ENCODE measurements at regions not wholly inside any gene's neighbourhood (a gene's known extent, or its start where the extent isn't known, plus 50 kb on each side); places are given as distances from the start of the nearest gene placed in this dataset.

DNA sequence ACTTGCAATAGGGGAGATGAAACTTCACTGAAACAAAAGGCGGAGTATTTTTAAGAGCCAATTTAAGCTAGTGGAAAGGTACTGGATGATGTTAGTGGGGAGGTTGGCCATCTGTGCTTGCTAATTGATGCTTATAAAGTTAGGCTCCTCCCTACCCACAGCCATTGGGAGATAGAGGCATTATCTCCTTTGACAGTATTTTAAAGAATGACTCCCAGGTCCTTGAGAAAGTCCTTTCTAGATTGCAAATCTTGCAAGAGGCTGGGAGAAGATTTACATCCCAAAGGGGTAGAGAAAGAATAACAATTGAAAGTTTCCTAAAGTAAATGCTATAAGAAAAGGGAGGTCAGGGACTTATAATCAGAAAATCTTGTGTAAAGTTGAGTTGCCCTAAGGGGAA, 282.6 kb downstream of the BRINP1 start:
- TF ChIP-seq, protein P1, sequence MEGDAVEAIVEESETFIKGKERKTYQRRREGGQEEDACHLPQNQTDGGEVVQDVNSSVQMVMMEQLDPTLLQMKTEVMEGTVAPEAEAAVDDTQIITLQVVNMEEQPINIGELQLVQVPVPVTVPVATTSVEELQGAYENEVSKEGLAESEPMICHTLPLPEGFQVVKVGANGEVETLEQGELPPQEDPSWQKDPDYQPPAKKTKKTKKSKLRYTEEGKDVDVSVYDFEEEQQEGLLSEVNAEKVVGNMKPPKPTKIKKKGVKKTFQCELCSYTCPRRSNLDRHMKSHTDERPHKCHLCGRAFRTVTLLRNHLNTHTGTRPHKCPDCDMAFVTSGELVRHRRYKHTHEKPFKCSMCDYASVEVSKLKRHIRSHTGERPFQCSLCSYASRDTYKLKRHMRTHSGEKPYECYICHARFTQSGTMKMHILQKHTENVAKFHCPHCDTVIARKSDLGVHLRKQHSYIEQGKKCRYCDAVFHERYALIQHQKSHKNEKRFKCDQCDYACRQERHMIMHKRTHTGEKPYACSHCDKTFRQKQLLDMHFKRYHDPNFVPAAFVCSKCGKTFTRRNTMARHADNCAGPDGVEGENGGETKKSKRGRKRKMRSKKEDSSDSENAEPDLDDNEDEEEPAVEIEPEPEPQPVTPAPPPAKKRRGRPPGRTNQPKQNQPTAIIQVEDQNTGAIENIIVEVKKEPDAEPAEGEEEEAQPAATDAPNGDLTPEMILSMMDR (conservative IDR thresholded peaks at IDR 0.05 in 1 of 2, IDR thresholded peaks at IDR 0.05 in 1 of 2; ENCODE audit: low read depth in 1 of 2, low read length in 2 of 2), result no peak
- TF ChIP-seq EZH2 (IDR thresholded peaks at IDR 0.05; ENCODE audit: low read length, missing control alignments), result no peak
